ENCODE measurements at regions not wholly inside any gene's neighbourhood (a gene's known extent, or its start where the extent isn't known, plus 50 kb on each side); places are given as distances from the start of the nearest gene placed in this dataset.

GRCh38 chr15:55037071-55037470 is 159.7 kb downstream of the RSL24D1 start:
- ChIA-PET POLR2A (no interaction called here), CTCF (no interaction called here)
- TF ChIP-seq ZNF384 (IDR thresholded peaks at IDR 0.05) (no peak), ARNT (IDR thresholded peaks at IDR 0.05) (no peak), BHLHE40 (IDR thresholded peaks at IDR 0.05; ENCODE audit: borderline replicate concordance) (no peak), FOXA1 (IDR thresholded peaks at IDR 0.05) (no peak), SUZ12 (IDR thresholded peaks at IDR 0.05) (no peak), HDGF (IDR thresholded peaks at IDR 0.05; ENCODE audit: borderline replicate concordance) (no peak), SP1 (IDR thresholded peaks at IDR 0.05) (no peak), TARDBP (IDR thresholded peaks at IDR 0.05) (no peak), ELF4 (IDR thresholded peaks at IDR 0.05) (no peak)
- DNase-seq (ENCODE audit: extremely low spot score) = no peak

DNA sequence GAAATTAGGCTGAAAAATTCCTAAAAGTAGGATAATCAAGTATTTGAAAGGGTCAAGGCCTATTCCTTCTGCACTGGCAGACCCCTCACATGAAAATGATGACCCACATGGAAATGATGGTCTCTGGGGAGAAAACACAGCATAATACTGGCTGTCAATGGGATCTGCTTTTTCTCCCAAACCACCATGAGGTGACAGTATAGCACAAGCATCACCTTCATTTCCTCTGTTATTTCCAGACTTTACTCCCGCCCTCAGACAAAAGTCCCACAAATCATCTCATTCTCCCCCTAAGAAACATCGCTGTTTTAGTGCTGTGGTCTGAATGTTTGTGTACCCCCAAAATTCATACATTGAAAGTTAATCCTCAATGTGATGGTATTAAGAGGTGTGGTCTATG is 161.0 kb downstream of the RSL24D1 start:
- no peak for TF ChIP-seq CTBP1 (IDR thresholded peaks at IDR 0.05; ENCODE audit: borderline replicate concordance)
- TF ChIP-seq SUZ12 (IDR thresholded peaks at IDR 0.05) = no peak
- no peak for TF ChIP-seq LEF1 (IDR thresholded peaks at IDR 0.05; ENCODE audit: borderline replicate concordance)
- no peak for TF ChIP-seq SP1 (IDR thresholded peaks at IDR 0.05)
- DNase-seq (ENCODE audit: extremely low spot score) = no peak
- ChIA-PET POLR2A (no interaction called here), CTCF (no interaction called here)

DNA sequence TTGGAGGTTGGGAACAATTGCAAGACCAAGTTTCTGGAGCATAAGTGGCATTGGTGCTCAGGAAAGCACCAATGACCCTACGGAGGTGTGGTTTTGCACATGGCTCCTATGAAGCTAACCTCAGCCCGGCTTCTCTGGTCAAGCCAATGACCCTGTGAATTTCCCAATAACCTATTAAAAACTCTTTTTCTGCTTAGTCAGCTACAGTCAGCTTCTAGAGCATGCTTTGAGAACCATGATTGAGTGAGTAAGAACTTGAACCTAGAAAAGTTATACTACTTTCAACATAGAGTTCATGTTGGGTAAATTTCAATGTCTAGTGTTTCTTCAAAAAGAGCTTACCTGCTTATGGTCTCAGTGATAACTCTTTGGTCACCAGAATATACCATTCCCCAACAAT is 163.2 kb downstream of the RSL24D1 start:
- TF ChIP-seq CTBP1 (IDR thresholded peaks at IDR 0.05; ENCODE audit: borderline replicate concordance) = no peak
- no peak for DNase-seq (ENCODE audit: extremely low spot score)
- ChIA-PET POLR2A (no interaction called here), CTCF (no interaction called here)

- POLR2A ChIA-PET = no interaction called here
- DNase-seq (ENCODE audit: extremely low spot score) = no peak
- TF ChIP-seq BHLHE40 (IDR thresholded peaks at IDR 0.05; ENCODE audit: borderline replicate concordance) (no peak), TARDBP (IDR thresholded peaks at IDR 0.05) (no peak)
- CTCF ChIA-PET = interaction anchor here (0.6 kb wide), 1 partner anchor 31 kb away, joined by 3 read pairs; no protein-coding TSS in a partner anchor
These were observed 165.0 kb downstream of the RSL24D1 start for GRCh38 chr15:55031727-55032126.

- ChIA-PET CTCF (no interaction called here), POLR2A (no interaction called here)
- no peak for TF ChIP-seq ARNT (IDR thresholded peaks at IDR 0.05)
- TF ChIP-seq BHLHE40 (IDR thresholded peaks at IDR 0.05; ENCODE audit: borderline replicate concordance) = no peak
- TF ChIP-seq, protein P1, sequence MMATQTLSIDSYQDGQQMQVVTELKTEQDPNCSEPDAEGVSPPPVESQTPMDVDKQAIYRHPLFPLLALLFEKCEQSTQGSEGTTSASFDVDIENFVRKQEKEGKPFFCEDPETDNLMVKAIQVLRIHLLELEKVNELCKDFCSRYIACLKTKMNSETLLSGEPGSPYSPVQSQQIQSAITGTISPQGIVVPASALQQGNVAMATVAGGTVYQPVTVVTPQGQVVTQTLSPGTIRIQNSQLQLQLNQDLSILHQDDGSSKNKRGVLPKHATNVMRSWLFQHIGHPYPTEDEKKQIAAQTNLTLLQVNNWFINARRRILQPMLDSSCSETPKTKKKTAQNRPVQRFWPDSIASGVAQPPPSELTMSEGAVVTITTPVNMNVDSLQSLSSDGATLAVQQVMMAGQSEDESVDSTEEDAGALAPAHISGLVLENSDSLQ (IDR thresholded peaks at IDR 0.05) = no peak
- TF ChIP-seq FOXA1 (IDR thresholded peaks at IDR 0.05) = no peak
- TF ChIP-seq SUZ12 (IDR thresholded peaks at IDR 0.05) = no peak
- TF ChIP-seq TARDBP (IDR thresholded peaks at IDR 0.05) = no peak
- TF ChIP-seq LEF1 (IDR thresholded peaks at IDR 0.05; ENCODE audit: borderline replicate concordance) = no peak
- no peak for TF ChIP-seq CTBP1 (IDR thresholded peaks at IDR 0.05; ENCODE audit: borderline replicate concordance)
- no peak for TF ChIP-seq FOXM1 (IDR thresholded peaks at IDR 0.05; ENCODE audit: borderline replicate concordance)
- TF ChIP-seq FOXK2 (IDR thresholded peaks at IDR 0.05) = no peak
- TF ChIP-seq NFRKB (IDR thresholded peaks at IDR 0.05) = no peak
- no peak for TF ChIP-seq ZNF384 (IDR thresholded peaks at IDR 0.05)
- no peak for DNase-seq (ENCODE audit: extremely low spot score)
These were observed 170.4 kb downstream of the RSL24D1 start for GRCh38 chr15:55026381-55026780.

GRCh38 chr15:55017635-55018034 is 179.1 kb downstream of the RSL24D1 start:
- DNase-seq (ENCODE audit: extremely low spot score) = no peak
- POLR2A ChIA-PET = no interaction called here

GRCh38 chr15:55016225-55016624 is 180.5 kb downstream of the RSL24D1 start:
- CTCF ChIA-PET = no interaction called here
- POLR2A ChIA-PET = no interaction called here
- TF ChIP-seq FOXM1 (IDR thresholded peaks at IDR 0.05; ENCODE audit: borderline replicate concordance) (no peak), ARNT (IDR thresholded peaks at IDR 0.05) (no peak), HDGF (IDR thresholded peaks at IDR 0.05; ENCODE audit: borderline replicate concordance) (no peak), L3MBTL2 (conservative IDR thresholded peaks at IDR 0.05) (no peak), FOXK2 (IDR thresholded peaks at IDR 0.05) (no peak), ZNF384 (IDR thresholded peaks at IDR 0.05) (no peak), SUZ12 (IDR thresholded peaks at IDR 0.05) (no peak), SP1 (IDR thresholded peaks at IDR 0.05) (no peak), TARDBP (IDR thresholded peaks at IDR 0.05) (no peak), BHLHE40 (IDR thresholded peaks at IDR 0.05; ENCODE audit: borderline replicate concordance) (no peak), LEF1 (IDR thresholded peaks at IDR 0.05; ENCODE audit: borderline replicate concordance) (no peak), NFRKB (IDR thresholded peaks at IDR 0.05) (no peak), ELF4 (IDR thresholded peaks at IDR 0.05) (no peak), CTBP1 (IDR thresholded peaks at IDR 0.05; ENCODE audit: borderline replicate concordance) (no peak), FOXA1 (IDR thresholded peaks at IDR 0.05) (no peak)
- TF ChIP-seq, protein P1 (IDR thresholded peaks at IDR 0.05) = no peak
- DNase-seq (ENCODE audit: extremely low spot score) = no peak

More at GRCh38 chr15:55017635-55018034, 179.1 kb downstream of the RSL24D1 start:
- CTCF ChIA-PET = no interaction called here
- TF ChIP-seq NFRKB (IDR thresholded peaks at IDR 0.05) = no peak
- no peak for TF ChIP-seq SP1 (IDR thresholded peaks at IDR 0.05)
- no peak for TF ChIP-seq BHLHE40 (IDR thresholded peaks at IDR 0.05; ENCODE audit: borderline replicate concordance)
- no peak for TF ChIP-seq ARNT (IDR thresholded peaks at IDR 0.05)
- no peak for TF ChIP-seq FOXM1 (IDR thresholded peaks at IDR 0.05; ENCODE audit: borderline replicate concordance)
- no peak for TF ChIP-seq ZNF384 (IDR thresholded peaks at IDR 0.05)
- TF ChIP-seq HDGF (IDR thresholded peaks at IDR 0.05; ENCODE audit: borderline replicate concordance) = no peak
- TF ChIP-seq, protein P1 (IDR thresholded peaks at IDR 0.05) = no peak
- TF ChIP-seq L3MBTL2 (conservative IDR thresholded peaks at IDR 0.05) = no peak
- TF ChIP-seq FOXK2 (IDR thresholded peaks at IDR 0.05) = no peak
- TF ChIP-seq SUZ12 (IDR thresholded peaks at IDR 0.05) = no peak
- no peak for TF ChIP-seq FOXA1 (IDR thresholded peaks at IDR 0.05)

Measured in HEK293T (cell line).